Adrenal gland (tissue), 5 donors: ENCODE measurements at regions not wholly inside any gene's neighbourhood (a gene's known extent, or its start where the extent isn't known, plus 50 kb on each side); places are given as distances from the start of the nearest gene placed in this dataset.

Source experiments
- CTCF ChIP-seq, 6 experiments: fragments of 450-650 bp in 4 of 6; fragments of 200-600 bp in 2 of 6; sonication (generic) in 1 of 6; IDR thresholded peaks; 1 replicate in 5 of 6; 2 replicates in 1 of 6; pipeline versions ENCODE4 v1.5.1 to v1.8.0; 2016 to 2021; ENCODE audit warnings: antibody characterized with exemption in 6 of 6, mild to moderate bottlenecking in 2 of 6, moderate library complexity in 1 of 6
- POLR2A ChIP-seq, 2 donors: fragments of 450-650 bp; IDR thresholded peaks; one replicate each; pipeline ENCODE4 v1.6.1; 2017; ENCODE audit warnings: antibody characterized with exemption in 2 of 2, mild to moderate bottlenecking in 2 of 2, moderate library complexity in 1 of 2
- donor health status: DM: no; HTN: no; CAD: no.

- no peak for TF ChIP-seq CTCF (IDR thresholded peaks at IDR 0.05)
- TF ChIP-seq POLR2A (IDR thresholded peaks at IDR 0.05): no peak
These were observed 225.9 kb downstream of the OLFM4 start for GRCh38 chr13:53254500-53254899.
